ENCODE measurements at regions not wholly inside any gene's neighbourhood (a gene's known extent, or its start where the extent isn't known, plus 50 kb on each side); places are given as distances from the start of the nearest gene placed in this dataset.

DNA sequence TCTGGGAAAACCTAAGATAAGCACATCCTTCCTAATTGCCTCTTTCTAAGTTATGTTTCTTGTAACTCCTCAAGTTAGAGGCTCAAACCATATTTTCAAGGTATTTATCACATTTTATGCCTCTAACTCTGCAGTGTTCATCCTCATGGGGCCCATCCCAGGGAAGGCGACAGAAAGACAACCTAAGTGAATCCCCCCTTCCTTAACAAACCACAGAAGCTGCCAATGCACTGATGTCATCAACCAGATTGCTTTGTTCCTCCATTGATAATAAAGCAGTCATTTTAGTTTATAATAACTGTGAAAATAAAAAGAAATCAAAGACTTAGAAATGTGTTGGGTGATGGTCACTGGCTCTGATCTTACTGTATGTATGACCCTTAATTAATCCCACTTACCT, 119.5 kb upstream of the TCF21 start:
- H3K4me2 ChIP-seq (ENCODE audit: control insufficient read depth, insufficient read depth): no peak overlapping the region
- H3K9me3 ChIP-seq (replicated peaks; ENCODE audit: control insufficient read depth, insufficient read depth, low read length): no peaks in the 10 kb centered on the region
- FAIRE-seq: no peak
- TF ChIP-seq ZNF24 (IDR thresholded peaks at IDR 0.05) (no peak), RFX5 (IDR thresholded peaks at IDR 0.05; ENCODE audit: low read depth, low read length) (no peak), POLR2AphosphoS2 (IDR thresholded peaks at IDR 0.05; ENCODE audit: low read depth, low read length) (no peak), HCFC1 (IDR thresholded peaks at IDR 0.05; ENCODE audit: low read length) (no peak), TCF12 (IDR thresholded peaks at IDR 0.05; ENCODE audit: low read depth, low read length) (no peak), ZNF622 (IDR thresholded peaks at IDR 0.05) (no peak), RBBP5 (conservative IDR thresholded peaks at IDR 0.05) (no peak), CREM (IDR thresholded peaks at IDR 0.05; ENCODE audit: low read depth) (no peak), BHLHE40 (IDR thresholded peaks at IDR 0.05; ENCODE audit: borderline replicate concordance in 1 of 2, low read depth in 2 of 2, low read length in 1 of 2) (no peak), ZZZ3 (IDR thresholded peaks at IDR 0.05; ENCODE audit: control insufficient read depth, insufficient read length, low read depth) (no peak), TARDBP (IDR thresholded peaks at IDR 0.05; ENCODE audit: borderline replicate concordance) (no peak), CBX3 (IDR thresholded peaks at IDR 0.05; ENCODE audit: borderline replicate concordance, low read depth) (no peak), FOXK2 (IDR thresholded peaks at IDR 0.05) (no peak), SMC3 (IDR thresholded peaks at IDR 0.05; ENCODE audit: borderline replicate concordance, low read length) (no peak), EZH2 (IDR thresholded peaks at IDR 0.05; ENCODE audit: borderline replicate concordance, control insufficient read depth, low read depth, low read length) (no peak)
- TF ChIP-seq, protein P1, sequence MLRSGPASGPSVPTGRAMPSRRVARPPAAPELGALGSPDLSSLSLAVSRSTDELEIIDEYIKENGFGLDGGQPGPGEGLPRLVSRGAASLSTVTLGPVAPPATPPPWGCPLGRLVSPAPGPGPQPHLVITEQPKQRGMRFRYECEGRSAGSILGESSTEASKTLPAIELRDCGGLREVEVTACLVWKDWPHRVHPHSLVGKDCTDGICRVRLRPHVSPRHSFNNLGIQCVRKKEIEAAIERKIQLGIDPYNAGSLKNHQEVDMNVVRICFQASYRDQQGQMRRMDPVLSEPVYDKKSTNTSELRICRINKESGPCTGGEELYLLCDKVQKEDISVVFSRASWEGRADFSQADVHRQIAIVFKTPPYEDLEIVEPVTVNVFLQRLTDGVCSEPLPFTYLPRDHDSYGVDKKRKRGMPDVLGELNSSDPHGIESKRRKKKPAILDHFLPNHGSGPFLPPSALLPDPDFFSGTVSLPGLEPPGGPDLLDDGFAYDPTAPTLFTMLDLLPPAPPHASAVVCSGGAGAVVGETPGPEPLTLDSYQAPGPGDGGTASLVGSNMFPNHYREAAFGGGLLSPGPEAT (IDR thresholded peaks at IDR 0.05; ENCODE audit: low read depth): no peak
- no peak overlapping the region for H3K27ac ChIP-seq (ENCODE audit: control insufficient read depth, insufficient read depth)
- in situ Hi-C loops (cut with MboI) (no loop called here), intact Hi-C loops (cut with micrococcal nuclease; ENCODE audit: unreplicated experiment) (no loop called here)
- POLR2A ChIA-PET: no interaction called here
- DNase-seq (ENCODE audit: low read depth, low spot score): no peak
- H3K4me1 ChIP-seq (ENCODE audit: control insufficient read depth, insufficient read depth, low read length): no peaks in the 10 kb centered on the region
- 0% methylated on average over 1 of the region's 1 CpG for WGBS (ENCODE audit: insufficient coverage, insufficient replicate concordance, low lambda C conversion rate, missing lambda C conversion rate)
- H2AFZ ChIP-seq (ENCODE audit: control insufficient read depth, low read depth, low read length): no peak overlapping the region
- H3K36me3 ChIP-seq (ENCODE audit: control insufficient read depth in 2 of 2, insufficient read depth in 2 of 2, low read length in 1 of 2): no peaks in the 10 kb centered on the region
- H4K20me1 ChIP-seq (ENCODE audit: control insufficient read depth, insufficient read depth): no peaks in the 10 kb centered on the region
- CTCF ChIA-PET: no interaction called here
- RAD21 ChIA-PET (ENCODE audit: unreplicated experiment): no interaction called here
- no peak overlapping the region for H3K4me3 ChIP-seq
- BruUV-seq (replicated peaks): no TSS peak
- H3K27me3 ChIP-seq (replicated peaks in 1 of 2; ENCODE audit: control insufficient read depth in 2 of 2, insufficient read depth in 2 of 2, low read length in 1 of 2): no peaks in the 10 kb centered on the region
- SMC1A ChIA-PET (ENCODE audit: uncharacterized antibody, unreplicated experiment): no interaction called here
- H3K79me2 ChIP-seq (ENCODE audit: control insufficient read depth, insufficient read depth, low read length): no peaks in the 10 kb centered on the region
- no peak for ATAC-seq
- no peak overlapping the region for H3K9ac ChIP-seq (ENCODE audit: control insufficient read depth, insufficient read depth, low read length)
